ENCODE measurements at regions not wholly inside any gene's neighbourhood (a gene's known extent, or its start where the extent isn't known, plus 50 kb on each side); places are given as distances from the start of the nearest gene placed in this dataset.

GRCh38 chr14:106876711-106877110, 1350.3 kb downstream of the TMEM121 start:
- no peak for TF ChIP-seq CTCF (conservative IDR thresholded peaks at IDR 0.05; ENCODE audit: low read depth, low read length)
- TF ChIP-seq EZH2 (IDR thresholded peaks at IDR 0.05; ENCODE audit: low read length, unreplicated experiment): no peak
